GM12872 (cell line): ENCODE measurements at regions not wholly inside any gene's neighbourhood (a gene's known extent, or its start where the extent isn't known, plus 50 kb on each side); places are given as distances from the start of the nearest gene placed in this dataset.

Source experiments
- CTCF ChIP-seq: IDR thresholded peaks from 3 replicates; pipeline ENCODE4 v1.5.1; 2011; ENCODE audit warnings: low read depth, mild to moderate bottlenecking, low read length, moderate library complexity; ENCODE audit not compliant: insufficient read depth

- no peak for TF ChIP-seq CTCF
Measured at GRCh38 chr2:7907041-7907440, 774.8 kb upstream of the ID2 start.

- TF ChIP-seq CTCF: no peak
Measured at GRCh38 chr2:7910752-7911151, 771.1 kb upstream of the ID2 start.

- no peak for TF ChIP-seq CTCF
Measured at GRCh38 chr2:7911196-7911595, 770.7 kb upstream of the ID2 start.

GRCh38 chr2:7913974-7914373, 767.9 kb upstream of the ID2 start:
- TF ChIP-seq CTCF: no peak

- TF ChIP-seq CTCF: no peak
Measured at GRCh38 chr2:7915302-7916091, 766.4 kb upstream of the ID2 start.

GRCh38 chr2:7916670-7917069, 765.2 kb upstream of the ID2 start:
- no peak for TF ChIP-seq CTCF

- no peak for TF ChIP-seq CTCF
Measured at GRCh38 chr2:7919510-7919909, 762.3 kb upstream of the ID2 start.
